AG10803 (cell line): ENCODE measurements at regions not wholly inside any gene's neighbourhood (a gene's known extent, or its start where the extent isn't known, plus 50 kb on each side); places are given as distances from the start of the nearest gene placed in this dataset.

Source experiments
- DNase-seq: peaks from one replicate; pipeline ENCODE4 v3.0.0; 2010; ENCODE audit warnings: low read depth
- H3K4me3 ChIP-seq: 2 replicates; pipeline ENCODE4 v1.5.1; 2011; ENCODE audit warnings: mild to moderate bottlenecking, low read length, control low read depth
- TF ChIP-seq, protein P1 (sequence below): conservative IDR thresholded peaks from 2 replicates; pipeline ENCODE4 v1.5.1; 2011; ENCODE audit warnings: mild to moderate bottlenecking, low read length, control low read depth, inconsistent platforms

DNA sequence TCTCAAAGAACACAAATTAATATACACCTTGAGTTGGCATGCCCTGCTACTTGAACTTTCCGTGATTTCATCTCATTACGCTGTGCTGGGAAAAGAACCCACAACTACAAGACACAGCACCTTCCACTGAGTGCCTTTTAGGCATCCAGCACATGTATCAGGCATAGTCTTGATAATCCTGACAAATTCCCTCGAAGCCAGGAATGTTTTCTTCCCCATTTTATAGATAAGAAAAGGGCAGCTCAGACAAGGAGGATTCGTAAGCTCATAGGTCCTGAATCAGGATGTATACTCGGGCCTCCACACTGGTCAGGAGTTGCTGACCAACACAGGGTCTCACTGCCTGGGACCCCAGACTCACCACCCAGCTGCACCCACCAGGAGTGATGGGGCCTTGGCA lies 368.6 kb downstream of the TNS3 start:
- H3K4me3 ChIP-seq = no peak overlapping the region
- TF ChIP-seq, protein P1, sequence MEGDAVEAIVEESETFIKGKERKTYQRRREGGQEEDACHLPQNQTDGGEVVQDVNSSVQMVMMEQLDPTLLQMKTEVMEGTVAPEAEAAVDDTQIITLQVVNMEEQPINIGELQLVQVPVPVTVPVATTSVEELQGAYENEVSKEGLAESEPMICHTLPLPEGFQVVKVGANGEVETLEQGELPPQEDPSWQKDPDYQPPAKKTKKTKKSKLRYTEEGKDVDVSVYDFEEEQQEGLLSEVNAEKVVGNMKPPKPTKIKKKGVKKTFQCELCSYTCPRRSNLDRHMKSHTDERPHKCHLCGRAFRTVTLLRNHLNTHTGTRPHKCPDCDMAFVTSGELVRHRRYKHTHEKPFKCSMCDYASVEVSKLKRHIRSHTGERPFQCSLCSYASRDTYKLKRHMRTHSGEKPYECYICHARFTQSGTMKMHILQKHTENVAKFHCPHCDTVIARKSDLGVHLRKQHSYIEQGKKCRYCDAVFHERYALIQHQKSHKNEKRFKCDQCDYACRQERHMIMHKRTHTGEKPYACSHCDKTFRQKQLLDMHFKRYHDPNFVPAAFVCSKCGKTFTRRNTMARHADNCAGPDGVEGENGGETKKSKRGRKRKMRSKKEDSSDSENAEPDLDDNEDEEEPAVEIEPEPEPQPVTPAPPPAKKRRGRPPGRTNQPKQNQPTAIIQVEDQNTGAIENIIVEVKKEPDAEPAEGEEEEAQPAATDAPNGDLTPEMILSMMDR = no peak
- DNase-seq = no peak

GRCh38 chr7:47211519-47211973 lies 370.4 kb downstream of the TNS3 start:
- H3K4me3 ChIP-seq = no peak overlapping the region
- peak; percentile 38 for DNase-seq
- TF ChIP-seq, protein P1 = no peak

GRCh38 chr7:47210281-47210854 lies 371.5 kb downstream of the TNS3 start:
- H3K4me3 ChIP-seq = no peak overlapping the region
- TF ChIP-seq, protein P1 = no peak
- no peak for DNase-seq

- H3K4me3 ChIP-seq = no peak overlapping the region
- TF ChIP-seq, protein P1 = no peak
- DNase-seq = no peak
Observed at GRCh38 chr7:47207956-47208355, 374.0 kb downstream of the TNS3 start.

- H3K4me3 ChIP-seq = no peak overlapping the region
- TF ChIP-seq, protein P1 = no peak
- DNase-seq = no peak
Observed at GRCh38 chr7:47204709-47205108, 377.2 kb downstream of the TNS3 start.

- TF ChIP-seq, protein P1 = no peak
- DNase-seq = peak; percentile 61
Observed at GRCh38 chr7:47202146-47202783, 379.6 kb downstream of the TNS3 start.

DNA sequence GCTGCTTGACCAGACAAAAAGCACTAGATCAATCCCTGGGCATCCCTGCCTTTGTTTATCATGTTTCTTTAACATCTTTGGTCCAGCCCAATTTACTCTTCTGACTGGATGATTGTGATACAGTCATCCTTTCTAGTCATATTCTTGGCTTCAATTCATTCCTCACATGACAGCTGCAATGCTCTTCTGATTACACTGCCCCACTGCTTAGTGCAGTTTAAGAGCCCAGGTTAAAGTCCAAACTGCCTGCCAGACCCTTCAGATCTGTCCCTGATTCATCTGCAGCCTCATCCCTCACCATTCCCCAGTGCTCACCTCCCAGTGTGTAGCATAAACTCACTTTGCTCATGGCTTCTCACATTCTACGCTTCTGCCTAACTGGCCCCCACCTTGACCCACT lies 383.8 kb downstream of the TNS3 start:
- H3K4me3 ChIP-seq = no peak overlapping the region
- TF ChIP-seq, protein P1 = no peak
- DNase-seq = no peak

More at GRCh38 chr7:47202146-47202783, 379.6 kb downstream of the TNS3 start:
- no peak overlapping the region for H3K4me3 ChIP-seq
